Parathyroid adenoma (tissue), 2 donors: ENCODE measurements at regions not wholly inside any gene's neighbourhood (a gene's known extent, or its start where the extent isn't known, plus 50 kb on each side); places are given as distances from the start of the nearest gene placed in this dataset.

Experiments
- H2AFZ ChIP-seq: fragments of 300-600 bp; sonication (generic); one replicate; pipeline ENCODE4 v1.7.0; 2017; ENCODE audit warnings: antibody characterized with exemption, mild to moderate bottlenecking
- H3K27ac ChIP-seq: fragments of 300-600 bp; sonication (generic); one replicate; pipeline ENCODE4 v1.7.0; 2017
- H3K27me3 ChIP-seq: fragments of 300-600 bp; sonication (generic); one replicate; pipeline ENCODE4 v1.7.0; 2017; ENCODE audit warnings: low read length; ENCODE audit not compliant: control insufficient read depth, insufficient read depth
- H3K36me3 ChIP-seq: fragments of 300-600 bp; sonication (generic); one replicate; pipeline ENCODE4 v1.7.0; 2017; ENCODE audit warnings: low read length; ENCODE audit not compliant: control insufficient read depth, insufficient read depth
- H3K4me1 ChIP-seq: fragments of 300-600 bp; sonication (generic); one replicate; pipeline ENCODE4 v1.7.0; 2017; ENCODE audit warnings: control low read depth
- H3K4me2 ChIP-seq: fragments of 300-600 bp; sonication (generic); one replicate; pipeline ENCODE4 v1.7.0; 2017; ENCODE audit warnings: low read length
- H3K4me3 ChIP-seq: fragments of 300-600 bp; sonication (generic); one replicate; pipeline ENCODE4 v1.7.0; 2017; ENCODE audit warnings: low read depth, low read length
- H3K79me2 ChIP-seq: fragments of 300-600 bp; sonication (generic); one replicate; pipeline ENCODE4 v1.7.0; 2017; ENCODE audit warnings: control low read depth
- H3K9ac ChIP-seq: fragments of 300-600 bp; sonication (generic); one replicate; pipeline ENCODE4 v1.7.0; 2017; ENCODE audit warnings: mild to moderate bottlenecking
- H3K9me3 ChIP-seq: fragments of 300-600 bp; sonication (generic); one replicate; pipeline ENCODE4 v1.7.0; 2017; ENCODE audit warnings: low read length; ENCODE audit not compliant: control insufficient read depth
- TF ChIP-seq, protein P1 (sequence below): fragments of 300-600 bp; sonication (generic); IDR thresholded peaks from one replicate; pipeline ENCODE4 v1.7.0; 2017; ENCODE audit warnings: antibody characterized with exemption, mild to moderate bottlenecking
- donor health status: primary hyperparathyroidism.

DNA sequence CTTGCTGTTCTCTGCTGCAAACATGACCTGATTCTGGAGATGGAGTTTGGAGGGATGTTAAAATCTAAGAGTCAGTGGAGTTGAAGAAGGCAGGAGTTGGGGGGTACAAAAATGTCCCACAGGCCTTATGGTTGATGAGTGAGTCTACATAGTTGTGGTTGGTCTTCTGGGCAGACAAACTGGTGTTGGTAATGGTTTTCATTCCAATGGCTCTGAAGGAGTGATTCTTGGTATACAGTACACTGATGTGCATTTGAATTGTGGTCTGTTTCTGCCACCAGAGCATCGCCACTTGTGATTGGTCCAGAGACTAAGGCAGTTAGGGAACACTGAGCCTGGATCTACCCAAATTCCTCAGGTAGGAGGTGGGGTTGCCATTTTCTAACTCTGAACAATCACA lies 514.1 kb upstream of the CFAP20DC start:
- H3K4me2 ChIP-seq = no peak overlapping the region
- H3K79me2 ChIP-seq = no peaks in the 10 kb centered on the region
- no peaks in the 10 kb centered on the region for H3K27me3 ChIP-seq
- no peaks in the 10 kb centered on the region for H3K9me3 ChIP-seq
- H3K36me3 ChIP-seq = no peaks in the 10 kb centered on the region
- H2AFZ ChIP-seq = no peak overlapping the region
- no peak overlapping the region for H3K27ac ChIP-seq
- H3K4me3 ChIP-seq = no peak overlapping the region
- H3K9ac ChIP-seq = no peak overlapping the region
- TF ChIP-seq, protein P1, sequence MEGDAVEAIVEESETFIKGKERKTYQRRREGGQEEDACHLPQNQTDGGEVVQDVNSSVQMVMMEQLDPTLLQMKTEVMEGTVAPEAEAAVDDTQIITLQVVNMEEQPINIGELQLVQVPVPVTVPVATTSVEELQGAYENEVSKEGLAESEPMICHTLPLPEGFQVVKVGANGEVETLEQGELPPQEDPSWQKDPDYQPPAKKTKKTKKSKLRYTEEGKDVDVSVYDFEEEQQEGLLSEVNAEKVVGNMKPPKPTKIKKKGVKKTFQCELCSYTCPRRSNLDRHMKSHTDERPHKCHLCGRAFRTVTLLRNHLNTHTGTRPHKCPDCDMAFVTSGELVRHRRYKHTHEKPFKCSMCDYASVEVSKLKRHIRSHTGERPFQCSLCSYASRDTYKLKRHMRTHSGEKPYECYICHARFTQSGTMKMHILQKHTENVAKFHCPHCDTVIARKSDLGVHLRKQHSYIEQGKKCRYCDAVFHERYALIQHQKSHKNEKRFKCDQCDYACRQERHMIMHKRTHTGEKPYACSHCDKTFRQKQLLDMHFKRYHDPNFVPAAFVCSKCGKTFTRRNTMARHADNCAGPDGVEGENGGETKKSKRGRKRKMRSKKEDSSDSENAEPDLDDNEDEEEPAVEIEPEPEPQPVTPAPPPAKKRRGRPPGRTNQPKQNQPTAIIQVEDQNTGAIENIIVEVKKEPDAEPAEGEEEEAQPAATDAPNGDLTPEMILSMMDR = no peak
- no peaks in the 10 kb centered on the region for H3K4me1 ChIP-seq

DNA sequence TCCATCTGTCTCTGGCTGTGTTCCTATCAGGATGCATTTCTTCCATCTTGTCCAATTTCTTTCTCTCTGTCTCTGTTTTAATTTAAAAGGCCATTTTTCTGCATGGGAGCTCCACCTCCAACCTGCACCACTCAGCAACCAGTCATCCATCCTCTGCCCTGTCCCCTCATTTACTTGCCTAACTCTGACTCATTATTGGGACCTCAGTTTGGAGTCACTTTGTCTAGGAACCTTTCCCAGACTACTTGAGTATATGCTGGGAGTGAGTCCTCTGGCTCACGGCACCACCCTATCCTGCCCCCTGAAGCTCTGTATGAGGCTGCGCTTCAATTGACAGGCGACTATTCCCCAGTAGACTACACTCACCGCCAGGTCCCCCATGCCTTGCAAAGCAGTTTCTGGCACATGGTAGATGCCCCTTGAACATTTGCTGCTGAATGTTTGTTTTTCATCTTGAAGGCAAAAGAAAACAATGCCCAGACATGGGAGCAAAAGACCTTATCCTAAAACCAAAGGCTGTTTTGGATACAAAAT lies 513.3 kb upstream of the CFAP20DC start:
- Histone ChIP-seq H3K27me3 (no peaks in the 10 kb centered on the region), H3K9me3 (no peaks in the 10 kb centered on the region), H3K4me3 (no peak overlapping the region), H3K4me1 (no peaks in the 10 kb centered on the region), H2AFZ (no peak overlapping the region), H3K9ac (no peak overlapping the region), H3K27ac (no peak overlapping the region), H3K4me2 (no peak overlapping the region), H3K79me2 (no peaks in the 10 kb centered on the region), H3K36me3 (no peaks in the 10 kb centered on the region)
- TF ChIP-seq, protein P1 = no peak

DNA sequence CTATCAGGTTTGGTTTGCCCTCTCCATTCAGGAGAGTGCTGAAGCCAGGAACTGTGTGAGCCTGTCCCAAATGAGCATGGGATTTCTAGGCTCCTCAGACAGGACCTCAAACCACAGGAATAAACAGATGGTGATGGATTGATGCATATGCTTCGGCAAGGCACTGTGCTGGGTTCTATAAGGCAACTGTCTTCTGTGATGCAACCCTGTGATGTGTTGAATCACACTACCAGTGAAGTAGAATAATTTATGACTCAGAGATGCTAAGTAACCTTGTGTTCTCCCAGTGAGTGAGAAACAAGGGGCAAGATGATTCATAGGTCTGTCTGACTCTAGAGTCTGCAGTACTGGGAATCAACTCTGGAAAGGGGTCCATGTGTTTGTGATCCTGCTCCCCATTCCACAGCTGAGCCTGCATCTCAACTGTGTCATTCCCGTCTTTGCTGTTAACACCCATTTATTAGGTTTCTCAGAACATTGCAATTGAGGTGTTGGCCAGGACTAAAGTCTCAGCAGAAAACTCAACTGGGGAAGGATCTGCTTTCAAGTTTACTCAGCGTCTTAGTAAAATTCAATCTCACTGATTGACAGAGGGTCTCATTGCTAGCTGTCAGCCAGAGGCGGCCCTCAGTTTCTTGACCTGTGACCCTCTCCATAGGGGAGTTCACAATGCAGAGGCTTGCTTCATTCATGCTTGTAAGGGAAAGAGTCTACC lies 510.1 kb upstream of the CFAP20DC start:
- Histone ChIP-seq H3K36me3 (no peaks in the 10 kb centered on the region), H3K4me1 (no peaks in the 10 kb centered on the region), H2AFZ (no peak overlapping the region), H3K9me3 (no peaks in the 10 kb centered on the region), H3K4me2 (no peak overlapping the region), H3K27ac (no peak overlapping the region), H3K4me3 (no peak overlapping the region), H3K79me2 (no peaks in the 10 kb centered on the region), H3K27me3 (no peaks in the 10 kb centered on the region), H3K9ac (no peak overlapping the region)
- TF ChIP-seq, protein P1 = no peak

DNA sequence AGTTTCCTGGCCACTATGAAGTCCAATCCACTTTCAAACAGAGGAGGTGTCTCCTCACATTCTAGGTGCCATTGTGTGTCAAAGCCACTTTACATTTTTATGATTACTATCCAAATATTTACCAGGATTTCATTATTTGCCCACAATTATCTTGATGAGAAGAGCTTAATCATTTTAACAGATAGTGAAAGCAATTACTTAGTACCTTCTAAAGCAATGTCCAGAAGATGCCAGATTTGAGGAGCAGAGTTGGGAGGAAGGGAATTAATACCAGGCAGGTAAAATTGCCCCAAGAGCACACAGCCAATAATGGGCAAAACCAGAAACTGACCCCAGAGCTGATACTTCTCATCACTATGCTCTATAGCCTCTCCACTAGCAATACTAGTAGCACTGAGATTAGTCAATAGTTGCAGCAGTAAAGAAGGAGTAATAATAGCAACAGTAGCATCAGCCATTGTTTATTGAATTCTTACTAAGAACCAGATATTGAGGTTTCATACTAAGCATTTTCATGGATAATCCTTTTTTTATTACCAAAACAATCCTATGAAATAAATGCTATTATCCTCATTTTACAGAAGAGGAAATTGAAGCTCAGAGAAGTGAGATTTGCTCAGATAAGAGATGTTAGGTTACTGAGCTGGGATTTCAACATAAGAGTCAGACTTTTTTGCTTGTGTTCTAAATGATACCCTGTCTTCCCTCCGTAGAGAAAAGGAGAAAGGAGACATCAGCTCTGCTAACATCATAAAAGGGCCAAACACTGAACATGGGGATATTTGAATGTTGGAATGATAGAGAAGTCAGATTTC lies 509.3 kb upstream of the CFAP20DC start:
- H3K9ac ChIP-seq = no peak overlapping the region
- H3K9me3 ChIP-seq = no peaks in the 10 kb centered on the region
- H3K27ac ChIP-seq = no peak overlapping the region
- no peak overlapping the region for H3K4me3 ChIP-seq
- no peaks in the 10 kb centered on the region for H3K36me3 ChIP-seq
- no peaks in the 10 kb centered on the region for H3K4me1 ChIP-seq
- no peaks in the 10 kb centered on the region for H3K79me2 ChIP-seq
- H3K4me2 ChIP-seq = no peak overlapping the region
- H3K27me3 ChIP-seq = no peaks in the 10 kb centered on the region
- TF ChIP-seq, protein P1 = no peak
- H2AFZ ChIP-seq = no peak overlapping the region
